Brain pericyte (primary cell): ENCODE measurements at regions not wholly inside any gene's neighbourhood (a gene's known extent, or its start where the extent isn't known, plus 50 kb on each side); places are given as distances from the start of the nearest gene placed in this dataset.
A peak's percentile ranks its signal among the peaks of the same experiment; 100 is the strongest.
"Not testable (repeated sequence)": the region's sequence is repeated elsewhere in the genome, so short reads cannot be mapped to it uniquely, and the experiment has no call there.

Experiments used
- DNase-seq: peaks from one replicate; pipeline ENCODE4 v3.0.0-alpha.2; 2012; ENCODE audit warnings: low read depth, low spot score

GRCh38 chr6:22349051-22349450 lies 52.2 kb upstream of the PRL start:
- DNase-seq: no peak

- no peak for DNase-seq
Measured at GRCh38 chr6:22349528-22349927, 52.7 kb upstream of the PRL start.

GRCh38 chr6:22350109-22350508 lies 53.3 kb upstream of the PRL start:
- peak; percentile 63 for DNase-seq

GRCh38 chr6:22353101-22353500 lies 56.3 kb upstream of the PRL start:
- DNase-seq: no peak

GRCh38 chr6:22356362-22356940 lies 59.6 kb upstream of the PRL start:
- DNase-seq: no peak

- no peak for DNase-seq
Measured at GRCh38 chr6:22357724-22358189, 60.9 kb upstream of the PRL start.

- no peak for DNase-seq
Measured at GRCh38 chr6:22361576-22361975, 64.7 kb upstream of the PRL start.

GRCh38 chr6:22362361-22362760 lies 65.5 kb upstream of the PRL start:
- DNase-seq: no peak

GRCh38 chr6:22363166-22363713 lies 66.4 kb upstream of the PRL start:
- no peak for DNase-seq

- peak; percentile 34 for DNase-seq
Measured at GRCh38 chr6:22363714-22364239, 66.9 kb upstream of the PRL start.

- no peak for DNase-seq
Measured at GRCh38 chr6:22364306-22364705, 67.5 kb upstream of the PRL start.

GRCh38 chr6:22366214-22366613 lies 69.4 kb upstream of the PRL start:
- DNase-seq: no peak

GRCh38 chr6:22367346-22367745 lies 70.5 kb upstream of the PRL start:
- no peak for DNase-seq

- DNase-seq: no peak
Measured at GRCh38 chr6:22368794-22369193, 72.0 kb upstream of the PRL start.

- DNase-seq: no peak
Measured at GRCh38 chr6:22372922-22373321, 76.1 kb upstream of the PRL start.

GRCh38 chr6:22374950-22375349 lies 78.1 kb upstream of the PRL start:
- DNase-seq: not testable (repeated sequence)

- DNase-seq: not testable (repeated sequence)
Measured at GRCh38 chr6:22376293-22376692, 79.5 kb upstream of the PRL start.

- DNase-seq: not testable (repeated sequence)
Measured at GRCh38 chr6:22378536-22378935, 81.7 kb upstream of the PRL start.

- DNase-seq: no peak
Measured at GRCh38 chr6:22380236-22380635, 83.4 kb upstream of the PRL start.

GRCh38 chr6:22381845-22382544 lies 85.2 kb upstream of the PRL start:
- no peak for DNase-seq

GRCh38 chr6:22383016-22383415 lies 86.2 kb upstream of the PRL start:
- DNase-seq: no peak

- no peak for DNase-seq
Measured at GRCh38 chr6:22392711-22393110, 95.9 kb upstream of the PRL start.

GRCh38 chr6:22394691-22395090 lies 97.9 kb upstream of the PRL start:
- no peak for DNase-seq
